WTC11 (cell line): ENCODE measurements at regions not wholly inside any gene's neighbourhood (a gene's known extent, or its start where the extent isn't known, plus 50 kb on each side); places are given as distances from the start of the nearest gene placed in this dataset.

Experiments used
- ATAC-seq: fragments of 200-7000 bp; cut with Tn5 transposase; 2 replicates; pipeline ENCODE4 v1.10.0; 2021; ENCODE audit warnings: mild to moderate bottlenecking, moderate library complexity
- CTCF ChIA-PET: fragments of 300-600 bp; sonication (Branson Sonifier 250); formaldehyde crosslinking; loops from one replicate; lab custom pipeline; 2021; ENCODE audit warnings: antibody characterized with exemption; lab: Charles Lee
- POLR2A ChIA-PET: fragments of 350-600 bp; sonication (Branson Sonifier 250); formaldehyde crosslinking; loops from one replicate; lab custom pipeline; 2021; ENCODE audit warnings: antibody characterized with exemption; lab: Charles Lee
- DNase-seq: peaks from one replicate; pipeline ENCODE4 v3.0.0; 2021; ENCODE audit warnings: low spot score
- H3K27ac Mint-ChIP-seq: 2 replicates; pipeline ENCODE4 v1.8.0; 2021; ENCODE audit warnings: mixed read lengths
- H3K27me3 Mint-ChIP-seq: 2 replicates; pipeline ENCODE4 v1.8.0; 2021; ENCODE audit warnings: low read depth, mild to moderate bottlenecking, moderate library complexity, mixed read lengths
- H3K36me3 Mint-ChIP-seq: 2 replicates; pipeline ENCODE4 v1.8.0; 2021; ENCODE audit warnings: mixed read lengths
- H3K4me1 Mint-ChIP-seq: 2 replicates; pipeline ENCODE4 v1.8.0; 2022; ENCODE audit warnings: mixed read lengths
- H3K4me3 Mint-ChIP-seq: 2 replicates; pipeline ENCODE4 v1.8.0; 2021; ENCODE audit warnings: mild to moderate bottlenecking, moderate library complexity, mixed read lengths
- H3K9me3 Mint-ChIP-seq: 2 replicates; pipeline ENCODE4 v1.8.0; 2021; ENCODE audit warnings: mixed read lengths
- E2F1 ChIP-seq: sonication (generic); formaldehyde crosslinking; IDR thresholded peaks from 2 replicates; pipeline ENCODE4 v1.8.0; 2022; ENCODE audit warnings: mild to moderate bottlenecking, missing genetic modification reagents
- E2F4 ChIP-seq: sonication (generic); formaldehyde crosslinking; IDR thresholded peaks from 2 replicates; pipeline ENCODE4 v1.8.1; 2022; ENCODE audit warnings: low read depth, mild to moderate bottlenecking, moderate library complexity, missing genetic modification reagents, borderline replicate concordance
- FOXP4 ChIP-seq: sonication (generic); formaldehyde crosslinking; IDR thresholded peaks from 2 replicates; pipeline ENCODE4 v1.8.0; 2022; ENCODE audit warnings: mild to moderate bottlenecking, missing genetic modification reagents
- KAT7 ChIP-seq: sonication (generic); formaldehyde crosslinking; IDR thresholded peaks from 2 replicates; pipeline ENCODE4 v1.8.1; 2023; ENCODE audit warnings: missing genetic modification reagents, mild to moderate bottlenecking, borderline replicate concordance
- PRRX2 ChIP-seq: fragments of 250-450 bp; sonication (Bioruptor Pico); IDR thresholded peaks from 2 replicates; pipeline ENCODE4 v1.8.0; 2021; ENCODE audit warnings: mild to moderate bottlenecking
- RORB ChIP-seq: fragments of 250-450 bp; sonication (Bioruptor Pico); IDR thresholded peaks from 2 replicates; pipeline ENCODE4 v1.9.0; 2021; ENCODE audit warnings: mild to moderate bottlenecking
- STAT6 ChIP-seq: sonication (generic); formaldehyde crosslinking; conservative IDR thresholded peaks from 2 replicates; pipeline ENCODE4 v1.8.1; 2023; ENCODE audit warnings: mild to moderate bottlenecking, low read depth, missing genetic modification reagents, moderate library complexity
- TEAD1 ChIP-seq: sonication (generic); formaldehyde crosslinking; IDR thresholded peaks from 2 replicates; pipeline ENCODE4 v1.8.0; 2022; ENCODE audit warnings: mild to moderate bottlenecking, missing genetic modification reagents
- ZBTB21 ChIP-seq: sonication (generic); formaldehyde crosslinking; IDR thresholded peaks from 2 replicates; pipeline ENCODE4 v1.8.1; 2023; ENCODE audit warnings: mild to moderate bottlenecking, missing genetic modification reagents, borderline replicate concordance
- ZMAT4 ChIP-seq: fragments of 250-450 bp; sonication (Bioruptor Pico); IDR thresholded peaks from 2 replicates; pipeline ENCODE4 v1.9.0; 2021; ENCODE audit warnings: mild to moderate bottlenecking
- ZNF281 ChIP-seq: sonication (generic); formaldehyde crosslinking; IDR thresholded peaks from 2 replicates; pipeline ENCODE4 v1.8.0; 2023; ENCODE audit warnings: mild to moderate bottlenecking, missing genetic modification reagents
- ZNF317 ChIP-seq: sonication (generic); formaldehyde crosslinking; IDR thresholded peaks from 2 replicates; pipeline ENCODE4 v1.8.1; 2023; ENCODE audit warnings: low read depth, mild to moderate bottlenecking, moderate library complexity, missing genetic modification reagents, borderline replicate concordance
- ZNF396 ChIP-seq: fragments of 250-450 bp; sonication (Bioruptor Pico); IDR thresholded peaks from 2 replicates; pipeline ENCODE4 v1.8.0; 2021; ENCODE audit warnings: mild to moderate bottlenecking, moderate library complexity, borderline replicate concordance
- ZNF512 ChIP-seq: sonication (generic); formaldehyde crosslinking; IDR thresholded peaks from 2 replicates; pipeline ENCODE4 v1.8.1; 2022; ENCODE audit warnings: missing genetic modification reagents, borderline replicate concordance

- TF ChIP-seq STAT6 (CRISPR knock-in tag) (no peak), KAT7 (CRISPR knock-in tag) (no peak)
These were observed 367.7 kb upstream of the DPYD start (continued) for GRCh38 chr1:98288494-98288893.

- Mint-ChIP-seq H3K4me1 (no peaks in the 10 kb centered on the region), H3K27ac (no peak overlapping the region), H3K4me3 (no peak overlapping the region), H3K9me3 (no peaks in the 10 kb centered on the region), H3K36me3 (no peaks in the 10 kb centered on the region), H3K27me3 (no peaks in the 10 kb centered on the region)
- POLR2A ChIA-PET, result no interaction called here
- ATAC-seq (no peak), DNase-seq (no peak)
- TF ChIP-seq FOXP4 (CRISPR knock-in tag) (no peak), ZNF317 (no peak), E2F4 (CRISPR knock-in tag) (no peak), ZNF396 (CRISPR knock-in tag) (no peak), E2F1 (CRISPR knock-in tag) (no peak), TEAD1 (CRISPR knock-in tag) (no peak), ZMAT4 (CRISPR knock-in tag) (no peak), ZBTB21 (CRISPR knock-in tag) (no peak), RORB (CRISPR knock-in tag) (no peak), ZNF512 (CRISPR knock-in tag) (no peak), ZNF281 (CRISPR knock-in tag) (no peak), PRRX2 (CRISPR knock-in tag) (no peak), STAT6 (CRISPR knock-in tag) (no peak)
- CTCF ChIA-PET, result no interaction called here
These were observed 366.8 kb upstream of the DPYD start for GRCh38 chr1:98287626-98288025.
